ENCODE measurements at regions not wholly inside any gene's neighbourhood (a gene's known extent, or its start where the extent isn't known, plus 50 kb on each side); places are given as distances from the start of the nearest gene placed in this dataset.

- TF ChIP-seq CTCF (IDR thresholded peaks at IDR 0.05; ENCODE audit: insufficient read depth, low read length, poor library complexity, severe bottlenecking), result no peak
- H3K27me3 ChIP-seq (ENCODE audit: control insufficient read depth, insufficient read depth, low read length), result peaks cover 5% of the 10 kb centered on the region
- H3K36me3 ChIP-seq (ENCODE audit: control insufficient read depth, insufficient read depth, low read length), result no peaks in the 10 kb centered on the region
- DNase-seq (ENCODE audit: low read depth), result no peak
- no peak overlapping the region for H3K4me3 ChIP-seq (ENCODE audit: low read depth, low read length)
Observed at GRCh38 chr7:25550149-25550548, 321.9 kb upstream of the NPVF start.

- DNase-seq (ENCODE audit: low read depth), result no peak
- Histone ChIP-seq H3K4me3 (ENCODE audit: low read depth, low read length) (no peak overlapping the region), H3K27me3 (ENCODE audit: control insufficient read depth, insufficient read depth, low read length) (no peaks in the 10 kb centered on the region), H3K36me3 (ENCODE audit: control insufficient read depth, insufficient read depth, low read length) (no peaks in the 10 kb centered on the region)
- TF ChIP-seq CTCF (IDR thresholded peaks at IDR 0.05; ENCODE audit: insufficient read depth, low read length, poor library complexity, severe bottlenecking), result no peak
Observed at GRCh38 chr7:25552998-25553397, 324.7 kb upstream of the NPVF start.

- no peak overlapping the region for H3K4me3 ChIP-seq (ENCODE audit: low read depth, low read length)
- H3K36me3 ChIP-seq (ENCODE audit: control insufficient read depth, insufficient read depth, low read length), result no peaks in the 10 kb centered on the region
- DNase-seq (ENCODE audit: low read depth), result no peak
- H3K27me3 ChIP-seq (ENCODE audit: control insufficient read depth, insufficient read depth, low read length), result no peaks in the 10 kb centered on the region
- TF ChIP-seq CTCF (IDR thresholded peaks at IDR 0.05; ENCODE audit: insufficient read depth, low read length, poor library complexity, severe bottlenecking), result no peak
Observed at GRCh38 chr7:25553580-25554291, 325.4 kb upstream of the NPVF start.

GRCh38 chr7:25557379-25557917, 329.2 kb upstream of the NPVF start:
- H3K27me3 ChIP-seq (ENCODE audit: control insufficient read depth, insufficient read depth, low read length), result no peaks in the 10 kb centered on the region
- no peak for TF ChIP-seq CTCF (IDR thresholded peaks at IDR 0.05; ENCODE audit: insufficient read depth, low read length, poor library complexity, severe bottlenecking)
- DNase-seq (ENCODE audit: low read depth), result no peak
- no peak overlapping the region for H3K4me3 ChIP-seq (ENCODE audit: low read depth, low read length)
- no peaks in the 10 kb centered on the region for H3K36me3 ChIP-seq (ENCODE audit: control insufficient read depth, insufficient read depth, low read length)

GRCh38 chr7:25557930-25558329, 329.6 kb upstream of the NPVF start:
- TF ChIP-seq CTCF (IDR thresholded peaks at IDR 0.05; ENCODE audit: insufficient read depth, low read length, poor library complexity, severe bottlenecking), result no peak
- H3K27me3 ChIP-seq (ENCODE audit: control insufficient read depth, insufficient read depth, low read length), result no peaks in the 10 kb centered on the region
- H3K36me3 ChIP-seq (ENCODE audit: control insufficient read depth, insufficient read depth, low read length), result no peaks in the 10 kb centered on the region
- no peak overlapping the region for H3K4me3 ChIP-seq (ENCODE audit: low read depth, low read length)
- no peak for DNase-seq (ENCODE audit: low read depth)

GRCh38 chr7:25558605-25559004, 330.3 kb upstream of the NPVF start:
- H3K36me3 ChIP-seq (ENCODE audit: control insufficient read depth, insufficient read depth, low read length), result no peaks in the 10 kb centered on the region
- no peak for TF ChIP-seq CTCF (IDR thresholded peaks at IDR 0.05; ENCODE audit: insufficient read depth, low read length, poor library complexity, severe bottlenecking)
- no peaks in the 10 kb centered on the region for H3K27me3 ChIP-seq (ENCODE audit: control insufficient read depth, insufficient read depth, low read length)
- no peak for DNase-seq (ENCODE audit: low read depth)
- no peak overlapping the region for H3K4me3 ChIP-seq (ENCODE audit: low read depth, low read length)
